Lower lobe of right lung (tissue), 2 donors: ENCODE measurements at regions not wholly inside any gene's neighbourhood (a gene's known extent, or its start where the extent isn't known, plus 50 kb on each side); places are given as distances from the start of the nearest gene placed in this dataset.
"Not testable (repeated sequence)": the region's sequence is repeated elsewhere in the genome, so short reads cannot be mapped to it uniquely, and the experiment has no call there.

Experiments
- ATAC-seq, 2 donors: fragments of 200-7000 bp; cut with Tn5 transposase; one replicate each; pipeline ENCODE4 v1.9.1; 2020 to 2022; ENCODE audit warnings: mild to moderate bottlenecking in 2 of 2, moderate library complexity in 2 of 2
- DNase-seq: peaks from one replicate; pipeline ENCODE4 v3.0.0-alpha.2; 2020
- H3K27ac ChIP-seq: fragments of 200-600 bp; one replicate; pipeline ENCODE4 v1.8.0; 2022
- H3K27me3 ChIP-seq: fragments of 200-600 bp; one replicate; pipeline ENCODE4 v1.8.0; 2022; ENCODE audit warnings: low read depth
- H3K36me3 ChIP-seq: fragments of 200-600 bp; one replicate; pipeline ENCODE4 v1.8.0; 2022; ENCODE audit warnings: mild to moderate bottlenecking
- H3K4me1 ChIP-seq: fragments of 200-600 bp; one replicate; pipeline ENCODE4 v1.8.0; 2022
- H3K4me3 ChIP-seq: fragments of 200-600 bp; one replicate; pipeline ENCODE4 v1.8.0; 2022; ENCODE audit warnings: mild to moderate bottlenecking
- H3K9me3 ChIP-seq: fragments of 200-600 bp; one replicate; pipeline ENCODE4 v1.8.0; 2022
- CTCF ChIP-seq: fragments of 200-600 bp; IDR thresholded peaks from one replicate; pipeline ENCODE4 v1.8.0; 2022; ENCODE audit warnings: antibody characterized with exemption, mild to moderate bottlenecking
- intact Hi-C: fragments of 100-400 bp; cut with DNase I; formaldehyde crosslinking; loops from one replicate; pipeline ENCODE4 v1.11.0; 2022
- donor health status: DM: no; HTN: yes; CAD: no; lungs with severe emphysema.

- TF ChIP-seq CTCF: no peak
- intact Hi-C loops: no loop called here
These were observed 204.6 kb upstream of the APCDD1 start for GRCh38 chr18:10249801-10250200.

GRCh38 chr18:10252494-10252893, 201.9 kb upstream of the APCDD1 start:
- H3K27me3 ChIP-seq: no peaks in the 10 kb centered on the region
- no peak overlapping the region for H3K4me3 ChIP-seq
- no peaks in the 10 kb centered on the region for H3K9me3 ChIP-seq
- TF ChIP-seq CTCF: no peak
- ATAC-seq (no peak), DNase-seq (no peak)
- no peak overlapping the region for H3K27ac ChIP-seq
- no peaks in the 10 kb centered on the region for H3K36me3 ChIP-seq
- H3K4me1 ChIP-seq: peaks cover 14% of the 10 kb centered on the region
- intact Hi-C loops: no loop called here

More at GRCh38 chr18:10249801-10250200, 204.6 kb upstream of the APCDD1 start:
- no peaks in the 10 kb centered on the region for H3K27me3 ChIP-seq
- no peak overlapping the region for H3K4me3 ChIP-seq
- DNase-seq (no peak), ATAC-seq (no peak)
- H3K9me3 ChIP-seq: no peaks in the 10 kb centered on the region
- peaks cover 35% of the 10 kb centered on the region for H3K4me1 ChIP-seq
- H3K27ac ChIP-seq: no peak overlapping the region
- no peaks in the 10 kb centered on the region for H3K36me3 ChIP-seq

GRCh38 chr18:10252952-10253705, 201.3 kb upstream of the APCDD1 start:
- intact Hi-C loops: no loop called here
- DNase-seq (no peak), ATAC-seq (peak; percentile 32 to 78)
- H3K27me3 ChIP-seq: no peaks in the 10 kb centered on the region
- TF ChIP-seq CTCF: no peak
- H3K27ac ChIP-seq: no peak overlapping the region
- peaks cover 11% of the 10 kb centered on the region for H3K4me1 ChIP-seq
- H3K36me3 ChIP-seq: no peaks in the 10 kb centered on the region
- no peaks in the 10 kb centered on the region for H3K9me3 ChIP-seq
- no peak overlapping the region for H3K4me3 ChIP-seq

- intact Hi-C loops, H3K36me3 ChIP-seq, H3K4me3 ChIP-seq, DNase-seq, H3K27ac ChIP-seq, H3K27me3 ChIP-seq, ATAC-seq, H3K9me3 ChIP-seq: not testable (repeated sequence)
- H3K4me1 ChIP-seq: peaks cover 13% of the 10 kb centered on the region
These were observed 198.2 kb upstream of the APCDD1 start for GRCh38 chr18:10256276-10256675.

GRCh38 chr18:10258836-10259474, 195.5 kb upstream of the APCDD1 start:
- DNase-seq: no peak
- Histone ChIP-seq H3K4me3 (no peak overlapping the region), H3K27ac (no peak overlapping the region), H3K9me3 (no peaks in the 10 kb centered on the region), H3K36me3 (no peaks in the 10 kb centered on the region), H3K27me3 (no peaks in the 10 kb centered on the region), H3K4me1 (peaks cover 9% of the 10 kb centered on the region)
- no peak for TF ChIP-seq CTCF
- intact Hi-C loops: no loop called here
- ATAC-seq: no peak

GRCh38 chr18:10259901-10260300, 194.5 kb upstream of the APCDD1 start:
- ATAC-seq (no peak), DNase-seq (no peak)
- no peaks in the 10 kb centered on the region for H3K9me3 ChIP-seq
- H3K36me3 ChIP-seq: no peaks in the 10 kb centered on the region
- H3K4me3 ChIP-seq: no peak overlapping the region
- intact Hi-C loops: no loop called here
- no peaks in the 10 kb centered on the region for H3K27me3 ChIP-seq
- H3K4me1 ChIP-seq: peaks cover 9% of the 10 kb centered on the region
- no peak overlapping the region for H3K27ac ChIP-seq
- TF ChIP-seq CTCF: no peak
